SK-N-SH (cell line): ENCODE measurements at regions not wholly inside any gene's neighbourhood (a gene's known extent, or its start where the extent isn't known, plus 50 kb on each side); places are given as distances from the start of the nearest gene placed in this dataset.

Source experiments
- EZH2phosphoT487 ChIP-seq: fragments of 200-600 bp; sonication (generic); IDR thresholded peaks from 2 replicates; pipeline ENCODE4 v1.6.1; 2017; ENCODE audit warnings: low read depth, mixed run types, mild to moderate bottlenecking, antibody characterized with exemption, moderate library complexity, borderline replicate concordance
- POLR2AphosphoS5 ChIP-seq: IDR thresholded peaks from 2 replicates; pipeline ENCODE4 v1.6.1; 2012; ENCODE audit warnings: low read depth, low read length
- SIN3A ChIP-seq: IDR thresholded peaks from 2 replicates; pipeline ENCODE4 v1.6.1; 2012; ENCODE audit warnings: low read depth, mild to moderate bottlenecking, low read length, moderate library complexity, borderline replicate concordance
- TF ChIP-seq, protein P1 (sequence below): fragments of 200-600 bp; sonication (generic); IDR thresholded peaks from 2 replicates; pipeline ENCODE4 v1.6.1; 2017; ENCODE audit warnings: antibody characterized with exemption, mild to moderate bottlenecking, moderate library complexity

DNA sequence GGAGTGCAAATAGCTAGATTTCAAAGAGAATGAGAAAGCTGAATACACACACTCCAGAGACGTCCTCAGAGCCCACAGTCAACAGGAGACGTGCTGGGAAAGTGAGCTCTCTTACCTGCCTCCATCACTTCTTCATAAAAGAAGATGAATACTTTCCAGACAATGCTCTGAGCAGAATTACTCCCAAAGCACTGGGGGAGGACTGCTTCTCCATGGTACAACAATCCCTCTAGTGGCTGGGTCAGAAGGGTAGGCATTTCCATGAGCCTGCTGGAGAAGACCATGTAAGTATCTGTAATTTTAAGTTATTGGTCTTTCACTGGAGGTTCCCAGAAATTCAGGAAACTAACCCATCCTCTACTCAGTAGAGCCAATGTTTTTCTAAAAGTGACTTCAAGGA lies 190.3 kb downstream of the RBM43 start:
- TF ChIP-seq, protein P1, sequence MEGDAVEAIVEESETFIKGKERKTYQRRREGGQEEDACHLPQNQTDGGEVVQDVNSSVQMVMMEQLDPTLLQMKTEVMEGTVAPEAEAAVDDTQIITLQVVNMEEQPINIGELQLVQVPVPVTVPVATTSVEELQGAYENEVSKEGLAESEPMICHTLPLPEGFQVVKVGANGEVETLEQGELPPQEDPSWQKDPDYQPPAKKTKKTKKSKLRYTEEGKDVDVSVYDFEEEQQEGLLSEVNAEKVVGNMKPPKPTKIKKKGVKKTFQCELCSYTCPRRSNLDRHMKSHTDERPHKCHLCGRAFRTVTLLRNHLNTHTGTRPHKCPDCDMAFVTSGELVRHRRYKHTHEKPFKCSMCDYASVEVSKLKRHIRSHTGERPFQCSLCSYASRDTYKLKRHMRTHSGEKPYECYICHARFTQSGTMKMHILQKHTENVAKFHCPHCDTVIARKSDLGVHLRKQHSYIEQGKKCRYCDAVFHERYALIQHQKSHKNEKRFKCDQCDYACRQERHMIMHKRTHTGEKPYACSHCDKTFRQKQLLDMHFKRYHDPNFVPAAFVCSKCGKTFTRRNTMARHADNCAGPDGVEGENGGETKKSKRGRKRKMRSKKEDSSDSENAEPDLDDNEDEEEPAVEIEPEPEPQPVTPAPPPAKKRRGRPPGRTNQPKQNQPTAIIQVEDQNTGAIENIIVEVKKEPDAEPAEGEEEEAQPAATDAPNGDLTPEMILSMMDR, result peak; percentile 64
- no peak for TF ChIP-seq SIN3A
- TF ChIP-seq POLR2AphosphoS5, result no peak
- TF ChIP-seq EZH2phosphoT487, result no peak
